ENCODE measurements at regions not wholly inside any gene's neighbourhood (a gene's known extent, or its start where the extent isn't known, plus 50 kb on each side); places are given as distances from the start of the nearest gene placed in this dataset.

DNA sequence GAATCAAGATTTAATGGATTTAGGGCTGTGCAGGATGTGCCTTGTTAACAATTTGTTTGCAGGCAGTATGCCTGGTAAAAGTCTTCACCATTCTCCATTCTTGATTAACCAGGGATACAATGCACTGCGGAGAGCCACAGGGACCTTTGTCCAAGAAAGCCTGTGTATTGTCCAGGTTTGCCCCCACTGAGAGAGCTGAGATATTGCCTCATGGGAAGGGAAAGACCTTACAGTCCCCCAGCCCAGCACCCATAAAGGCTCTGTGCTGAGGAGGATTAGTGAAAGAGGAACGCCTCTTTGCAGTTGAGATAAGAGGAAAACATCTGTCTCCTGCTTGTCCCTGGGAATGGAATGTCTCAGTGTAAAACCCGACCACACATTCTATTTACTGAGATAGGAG, 2169.6 kb downstream of the TP53TG3F start:
- no peak for DNase-seq
- H3K27me3 ChIP-seq (ENCODE audit: control insufficient read depth, insufficient read depth, low read length): no peaks in the 10 kb centered on the region
- H3K4me3 ChIP-seq (ENCODE audit: insufficient read depth, low read depth, low read length): no peak overlapping the region
- no peaks in the 10 kb centered on the region for H3K36me3 ChIP-seq (replicated peaks; ENCODE audit: control insufficient read depth, insufficient read depth, low read length)

DNA sequence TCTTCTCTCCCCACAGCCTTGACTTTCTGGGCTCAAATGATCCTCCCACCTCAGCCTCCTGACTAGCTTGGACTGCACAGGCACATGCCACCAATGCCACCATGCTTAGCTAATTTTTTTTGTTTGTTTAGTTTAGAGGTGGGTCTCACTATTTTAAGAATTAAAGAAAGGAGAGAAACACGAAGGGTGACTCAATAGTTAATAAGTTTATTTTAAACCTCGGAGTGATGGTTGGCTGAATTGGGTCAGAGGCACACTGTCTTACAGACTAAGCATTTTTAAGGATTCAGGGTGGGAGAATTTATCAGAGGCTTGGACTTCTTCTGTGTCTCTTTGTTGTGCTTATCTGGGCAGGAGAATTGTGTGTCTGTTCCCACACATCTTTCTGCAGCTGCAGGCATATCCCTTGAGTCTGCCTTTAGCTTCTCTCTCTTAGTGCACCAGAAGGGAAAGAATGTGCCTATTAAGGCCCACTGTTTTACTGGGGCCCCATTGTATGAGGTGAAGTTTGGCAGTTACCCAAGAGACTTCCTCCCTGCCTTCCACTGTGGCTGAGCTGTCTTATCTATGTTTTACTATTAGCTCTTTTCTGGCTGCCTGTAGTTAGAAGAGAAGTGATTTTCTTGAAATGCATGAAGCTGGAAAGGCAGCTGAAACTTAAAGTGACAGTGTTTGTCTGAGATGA, 2172.0 kb downstream of the TP53TG3F start:
- Histone ChIP-seq H3K36me3 (replicated peaks; ENCODE audit: control insufficient read depth, insufficient read depth, low read length) (no peaks in the 10 kb centered on the region), H3K4me3 (ENCODE audit: insufficient read depth, low read depth, low read length) (no peak overlapping the region), H3K27me3 (ENCODE audit: control insufficient read depth, insufficient read depth, low read length) (no peaks in the 10 kb centered on the region)
- DNase-seq: no peak

DNA sequence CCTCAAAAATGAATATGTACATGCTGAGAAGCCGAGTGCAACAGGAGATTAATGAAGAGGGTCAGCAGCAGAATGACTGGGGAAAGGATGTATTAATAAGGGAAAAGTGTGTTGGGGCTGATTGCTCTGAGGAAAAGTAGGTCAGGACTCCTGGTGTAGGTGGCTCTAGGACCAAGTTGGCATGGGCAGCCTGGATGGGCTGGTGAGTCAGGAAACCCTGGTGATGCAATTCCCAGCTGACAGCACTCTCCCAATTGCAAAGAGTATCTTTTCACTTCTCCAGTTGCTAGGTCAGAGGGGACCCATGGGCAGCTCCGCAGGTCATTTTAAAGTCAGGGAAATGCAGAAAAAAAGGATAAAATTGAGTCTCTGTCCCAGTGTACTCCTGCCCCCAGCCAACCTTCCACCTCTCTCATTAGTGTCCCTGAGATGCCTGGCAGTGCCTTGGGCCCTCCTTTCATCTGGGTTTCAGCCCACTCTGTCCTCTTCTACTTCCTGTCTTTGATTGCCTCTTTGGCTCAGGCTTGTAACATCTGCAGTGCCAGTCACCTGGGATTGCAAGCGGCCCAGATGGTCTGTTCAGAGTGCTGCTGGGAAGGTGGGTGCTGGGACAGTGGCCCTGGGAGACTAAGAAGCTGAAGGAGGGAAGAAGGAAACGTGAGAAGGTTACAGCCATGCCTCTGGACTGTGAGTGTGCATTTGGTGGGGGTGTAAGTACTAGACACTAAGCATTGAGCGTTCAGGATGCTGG, 2177.2 kb downstream of the TP53TG3F start:
- no peaks in the 10 kb centered on the region for H3K36me3 ChIP-seq (replicated peaks; ENCODE audit: control insufficient read depth, insufficient read depth, low read length)
- no peaks in the 10 kb centered on the region for H3K27me3 ChIP-seq (ENCODE audit: control insufficient read depth, insufficient read depth, low read length)
- no peak for DNase-seq
- H3K4me3 ChIP-seq (ENCODE audit: insufficient read depth, low read depth, low read length): no peak overlapping the region

DNA sequence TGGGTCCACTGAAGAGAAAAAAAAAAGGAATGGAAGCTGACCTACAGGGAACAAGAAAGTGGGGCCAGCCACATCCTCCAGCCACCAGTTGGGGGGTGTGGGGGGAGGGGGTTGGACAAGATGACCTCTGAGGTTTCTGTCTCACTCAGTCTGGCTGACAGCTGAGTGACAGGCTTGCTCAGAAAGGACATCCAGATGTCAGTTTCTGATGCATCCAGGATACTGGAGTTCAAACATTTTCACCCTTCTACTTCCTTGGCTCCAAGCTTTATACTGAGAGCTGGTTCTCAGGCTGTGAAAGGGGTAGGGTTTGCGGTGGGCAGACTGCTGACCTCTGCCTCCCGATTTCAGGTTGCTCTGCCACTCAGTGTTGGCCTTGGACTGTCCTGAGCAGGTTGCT, 2178.3 kb downstream of the TP53TG3F start:
- H3K27me3 ChIP-seq (ENCODE audit: control insufficient read depth, insufficient read depth, low read length): no peaks in the 10 kb centered on the region
- H3K36me3 ChIP-seq (replicated peaks; ENCODE audit: control insufficient read depth, insufficient read depth, low read length): no peaks in the 10 kb centered on the region
- DNase-seq: no peak
- H3K4me3 ChIP-seq (ENCODE audit: insufficient read depth, low read depth, low read length): no peak overlapping the region

DNA sequence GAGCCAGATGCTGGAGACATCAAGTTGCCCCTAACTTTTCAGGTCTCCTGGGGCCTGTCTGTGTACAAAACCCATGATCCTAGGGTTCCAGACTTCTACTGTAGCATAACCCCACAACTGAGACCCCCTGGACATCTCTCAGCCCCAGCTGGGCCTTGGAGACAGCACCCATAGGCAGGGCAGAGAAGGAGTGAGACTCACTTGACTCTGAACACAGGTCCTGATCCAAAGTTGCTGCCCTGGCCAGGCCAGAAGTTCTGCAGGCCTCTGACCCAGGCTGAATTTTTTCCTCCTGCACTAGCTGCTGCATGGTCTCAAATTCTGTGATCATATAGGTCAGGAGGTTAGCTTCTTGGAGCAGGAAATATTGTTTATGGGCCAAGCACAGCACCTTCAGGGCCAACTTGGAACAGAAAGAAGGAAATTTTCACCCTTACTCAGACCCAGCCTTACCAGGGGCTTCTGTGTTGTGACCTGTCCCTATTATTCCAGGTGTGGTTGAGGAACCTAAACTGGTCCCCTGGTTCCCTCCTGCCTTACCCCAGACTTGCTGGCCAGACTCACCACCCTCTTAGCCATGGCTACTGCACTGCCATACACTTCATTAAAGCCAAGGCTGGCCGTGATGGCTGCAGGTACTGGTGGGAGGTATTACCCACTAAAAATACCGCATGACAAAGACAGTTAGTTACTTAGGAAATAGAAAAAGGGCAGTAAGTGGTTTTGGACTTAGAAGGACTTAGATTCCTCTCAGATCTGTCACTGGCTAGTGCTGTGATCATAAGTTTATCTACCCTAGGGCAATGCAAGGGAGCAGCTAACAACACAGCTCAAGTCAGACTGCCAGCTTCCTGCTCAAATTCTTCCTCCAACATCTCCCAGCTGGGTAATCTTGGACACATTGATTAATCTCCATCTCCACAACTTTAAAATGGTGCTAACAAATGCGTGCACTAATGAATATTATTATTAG, 2180.1 kb downstream of the TP53TG3F start:
- Histone ChIP-seq H3K27me3 (ENCODE audit: control insufficient read depth, insufficient read depth, low read length) (no peaks in the 10 kb centered on the region), H3K4me3 (ENCODE audit: insufficient read depth, low read depth, low read length) (no peak overlapping the region), H3K36me3 (replicated peaks; ENCODE audit: control insufficient read depth, insufficient read depth, low read length) (no peaks in the 10 kb centered on the region)
- DNase-seq: no peak

DNA sequence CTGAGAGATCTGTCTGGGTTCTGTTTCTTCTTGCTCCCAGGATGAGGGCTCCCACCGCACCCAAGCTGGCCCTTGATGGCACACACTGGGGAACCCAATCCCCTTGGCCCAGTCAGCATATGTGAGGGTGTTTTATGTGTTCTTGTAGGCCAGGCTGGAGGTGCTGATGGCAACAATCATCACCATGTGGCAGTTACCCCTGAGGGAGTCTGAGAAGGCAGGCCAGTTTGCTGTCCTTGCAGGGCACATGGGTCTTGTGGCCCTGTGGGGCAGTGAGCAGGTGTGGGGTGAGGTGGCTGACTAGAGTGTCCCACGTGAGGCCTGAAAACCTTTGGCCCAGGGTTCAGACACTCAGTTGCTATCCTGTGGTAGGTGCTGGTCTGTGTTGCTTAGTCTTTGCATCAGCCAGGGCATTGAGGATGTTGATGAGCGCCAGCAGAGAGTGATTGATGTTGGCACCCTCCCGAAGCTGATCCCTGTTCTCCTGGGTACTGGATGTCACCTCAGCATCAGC, 2183.0 kb downstream of the TP53TG3F start:
- no peaks in the 10 kb centered on the region for H3K27me3 ChIP-seq (ENCODE audit: control insufficient read depth, insufficient read depth, low read length)
- no peak overlapping the region for H3K4me3 ChIP-seq (ENCODE audit: insufficient read depth, low read depth, low read length)
- DNase-seq: no peak
- H3K36me3 ChIP-seq (replicated peaks; ENCODE audit: control insufficient read depth, insufficient read depth, low read length): no peaks in the 10 kb centered on the region

DNA sequence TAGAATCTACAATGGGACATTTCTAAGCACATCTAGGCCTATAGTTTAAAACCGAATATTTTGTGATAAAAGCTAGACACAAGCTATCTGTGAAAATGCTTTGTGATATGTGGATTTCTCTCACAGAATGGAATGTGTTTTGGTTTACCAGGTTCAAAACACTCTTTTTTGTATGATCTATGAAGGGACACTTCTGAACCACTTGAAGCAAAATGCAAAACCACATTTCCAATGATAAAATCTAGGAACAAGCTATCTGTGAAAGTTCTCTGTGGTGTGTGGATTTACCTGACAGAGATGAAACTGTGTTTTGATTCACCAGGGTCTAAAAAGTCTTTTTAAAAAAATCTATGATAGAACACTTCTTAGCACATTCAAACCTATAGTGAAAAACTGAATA, 2192.4 kb downstream of the TP53TG3F start:
- Histone ChIP-seq H3K36me3 (replicated peaks; ENCODE audit: control insufficient read depth, insufficient read depth, low read length) (no peaks in the 10 kb centered on the region), H3K27me3 (ENCODE audit: control insufficient read depth, insufficient read depth, low read length) (no peaks in the 10 kb centered on the region), H3K4me3 (ENCODE audit: insufficient read depth, low read depth, low read length) (no peak overlapping the region)
- no peak for DNase-seq

DNA sequence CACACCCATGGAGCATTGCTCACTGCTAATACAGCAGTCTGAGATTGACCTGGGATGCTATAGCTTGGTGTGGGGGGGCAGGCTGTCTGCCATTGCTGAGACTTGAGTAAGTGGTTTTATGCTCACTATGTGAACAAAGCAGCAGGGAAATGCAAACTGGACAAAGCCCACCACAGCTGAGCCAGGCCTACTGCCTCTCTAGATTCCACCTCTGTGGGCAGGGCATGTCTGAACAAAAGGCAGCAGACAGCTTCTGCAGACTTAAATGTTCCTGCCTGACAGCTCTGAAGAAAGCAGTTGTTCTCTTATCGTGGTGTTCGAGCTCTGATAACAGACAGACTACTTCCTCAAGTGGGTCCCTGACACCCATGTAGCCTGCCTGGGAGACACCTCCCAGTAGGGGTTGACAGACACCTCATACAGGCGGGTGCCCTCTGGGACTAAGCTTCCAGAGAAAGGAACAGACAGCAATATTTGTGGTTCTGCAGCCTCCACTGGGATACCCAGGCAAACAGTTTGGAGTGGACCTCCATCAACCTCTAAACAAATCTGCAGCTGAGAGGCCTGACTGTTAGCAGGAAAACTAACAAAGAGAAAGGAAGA, 2204.8 kb downstream of the TP53TG3F start:
- Histone ChIP-seq H3K27me3 (ENCODE audit: control insufficient read depth, insufficient read depth, low read length) (no peaks in the 10 kb centered on the region), H3K36me3 (replicated peaks; ENCODE audit: control insufficient read depth, insufficient read depth, low read length) (no peaks in the 10 kb centered on the region), H3K4me3 (ENCODE audit: insufficient read depth, low read depth, low read length) (no peak overlapping the region)
- DNase-seq: no peak

DNA sequence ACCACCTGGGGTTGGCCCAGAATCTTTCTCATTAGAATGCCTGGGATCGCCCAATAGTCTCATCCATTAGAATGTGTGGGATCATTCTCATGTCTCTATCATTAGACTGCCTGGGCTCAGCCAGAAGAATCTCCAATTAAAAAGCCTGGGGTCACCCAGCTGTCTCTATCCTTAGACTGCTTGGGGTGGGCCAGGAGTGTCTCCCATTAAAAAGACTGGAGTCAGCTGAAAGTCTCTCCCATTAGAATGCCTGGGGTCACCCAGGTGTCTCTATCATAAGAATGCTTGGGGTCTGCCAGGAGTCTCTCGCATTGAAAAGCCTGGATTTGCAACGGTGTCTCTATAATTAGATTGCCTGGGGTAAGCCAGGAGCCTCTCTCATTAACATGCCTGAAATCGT, 2225.7 kb downstream of the TP53TG3F start:
- H3K27me3 ChIP-seq (ENCODE audit: control insufficient read depth, insufficient read depth, low read length): no peaks in the 10 kb centered on the region
- DNase-seq: no peak
- no peak overlapping the region for H3K4me3 ChIP-seq (ENCODE audit: insufficient read depth, low read depth, low read length)

DNA sequence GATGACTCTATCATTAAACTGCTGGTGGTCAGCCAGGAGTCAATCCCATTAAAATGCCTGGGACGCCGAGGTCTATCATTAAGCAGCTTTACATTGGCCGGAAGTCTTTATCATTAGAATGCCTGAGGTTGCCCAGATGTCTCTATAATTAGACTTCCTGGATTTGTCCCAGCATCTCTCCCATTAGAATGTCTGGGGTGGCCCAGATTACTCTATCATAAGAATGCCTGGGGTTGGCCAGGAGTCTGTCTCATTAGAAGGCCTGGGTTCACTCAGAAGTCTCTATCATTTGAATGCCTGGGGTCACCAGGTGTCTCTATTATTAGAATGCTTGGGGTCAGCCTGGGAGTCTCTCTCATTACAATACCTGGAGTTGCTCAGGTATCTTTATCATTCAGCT, 2227.2 kb downstream of the TP53TG3F start:
- H3K27me3 ChIP-seq (ENCODE audit: control insufficient read depth, insufficient read depth, low read length): no peaks in the 10 kb centered on the region
- H3K36me3 ChIP-seq (replicated peaks; ENCODE audit: control insufficient read depth, insufficient read depth, low read length): no peaks in the 10 kb centered on the region
- DNase-seq: no peak
- H3K4me3 ChIP-seq (ENCODE audit: insufficient read depth, low read depth, low read length): no peak overlapping the region

More for the DNA sequence above, 2225.7 kb downstream of the TP53TG3F start:
- no peaks in the 10 kb centered on the region for H3K36me3 ChIP-seq (replicated peaks; ENCODE audit: control insufficient read depth, insufficient read depth, low read length)

DNA sequence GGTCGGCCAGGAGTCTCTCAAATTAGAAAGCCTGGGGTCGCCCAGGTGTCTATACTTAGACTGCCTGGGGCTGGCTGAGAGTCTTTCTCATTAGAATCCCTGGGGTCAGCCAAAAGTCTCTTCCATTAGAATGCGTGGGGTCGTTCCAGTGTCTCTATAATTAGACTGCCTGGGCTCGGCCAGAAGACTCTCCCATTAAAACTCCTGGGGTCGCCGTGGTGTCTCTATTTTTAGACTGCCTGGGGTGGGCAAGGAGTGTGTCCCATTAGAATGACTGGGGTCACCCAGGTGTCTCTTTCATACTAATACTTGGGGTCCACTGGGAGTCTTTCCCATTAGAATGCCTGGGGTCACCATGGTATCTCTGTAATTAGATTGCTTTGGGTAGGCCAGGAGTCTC, 2227.7 kb downstream of the TP53TG3F start:
- Histone ChIP-seq H3K4me3 (ENCODE audit: insufficient read depth, low read depth, low read length) (no peak overlapping the region), H3K36me3 (replicated peaks; ENCODE audit: control insufficient read depth, insufficient read depth, low read length) (no peaks in the 10 kb centered on the region), H3K27me3 (ENCODE audit: control insufficient read depth, insufficient read depth, low read length) (no peaks in the 10 kb centered on the region)
- no peak for DNase-seq

DNA sequence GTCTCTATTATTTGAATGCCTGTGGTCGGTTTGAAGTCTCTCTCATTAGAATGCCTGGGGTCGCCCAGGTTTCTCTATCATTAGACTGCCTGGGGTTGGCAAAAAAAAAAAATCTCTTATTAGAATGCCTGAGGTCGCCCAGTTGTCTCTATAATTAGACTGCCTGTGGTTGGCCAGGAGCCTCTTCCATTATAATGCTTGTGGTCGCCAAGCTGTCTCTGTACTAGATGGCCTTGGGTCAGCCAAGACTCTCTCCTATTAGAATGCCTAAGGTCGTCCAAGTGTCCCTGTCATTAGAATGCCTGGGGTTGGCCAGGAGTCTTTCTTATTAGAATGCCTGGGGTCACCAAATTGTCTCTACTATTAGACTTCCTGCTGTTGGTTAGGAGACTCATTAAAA, 2228.4 kb downstream of the TP53TG3F start:
- no peak overlapping the region for H3K4me3 ChIP-seq (ENCODE audit: insufficient read depth, low read depth, low read length)
- H3K27me3 ChIP-seq (ENCODE audit: control insufficient read depth, insufficient read depth, low read length): no peaks in the 10 kb centered on the region
- DNase-seq: no peak
- no peaks in the 10 kb centered on the region for H3K36me3 ChIP-seq (replicated peaks; ENCODE audit: control insufficient read depth, insufficient read depth, low read length)

DNA sequence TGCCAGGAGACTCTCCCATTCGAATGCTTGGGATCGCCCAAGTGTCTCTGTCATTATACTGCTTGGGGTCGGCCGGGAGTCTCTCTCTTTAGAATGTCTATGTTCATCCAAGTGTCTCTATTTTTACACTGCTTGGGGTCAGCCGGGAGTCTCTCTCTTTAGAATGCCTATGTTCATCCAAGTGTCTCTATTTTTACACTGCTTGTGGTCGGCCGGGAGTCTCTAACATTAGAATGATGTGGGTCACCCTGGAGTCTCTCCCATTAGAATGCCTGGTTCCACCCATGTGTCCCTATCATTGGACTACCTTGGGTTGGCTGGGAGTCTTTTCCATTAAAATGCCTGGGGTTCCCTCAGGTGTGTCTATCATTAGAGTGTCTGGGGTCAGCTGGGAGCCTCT, 2230.4 kb downstream of the TP53TG3F start:
- no peak for DNase-seq
- Histone ChIP-seq H3K4me3 (ENCODE audit: insufficient read depth, low read depth, low read length) (no peak overlapping the region), H3K27me3 (ENCODE audit: control insufficient read depth, insufficient read depth, low read length) (no peaks in the 10 kb centered on the region), H3K36me3 (replicated peaks; ENCODE audit: control insufficient read depth, insufficient read depth, low read length) (no peaks in the 10 kb centered on the region)

DNA sequence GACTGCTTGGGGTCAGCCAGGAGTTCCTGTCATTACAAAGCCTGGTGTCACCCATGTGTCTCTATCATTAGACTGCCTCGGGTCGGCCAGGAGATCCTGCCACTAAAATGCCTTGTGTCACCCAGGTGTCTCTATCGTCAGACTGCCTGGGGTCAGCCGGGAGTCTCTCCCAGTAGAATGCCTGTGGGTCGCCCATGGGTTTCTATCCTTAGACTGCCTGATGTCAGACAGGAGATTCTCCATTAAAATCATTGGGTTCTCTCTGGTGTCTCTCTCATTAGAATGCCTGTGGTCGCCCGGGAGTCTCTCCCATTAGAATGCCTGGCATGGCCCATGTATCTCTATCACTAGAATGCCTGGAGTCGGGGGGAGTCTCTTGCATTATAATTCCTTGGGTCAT, 2231.0 kb downstream of the TP53TG3F start:
- Histone ChIP-seq H3K36me3 (replicated peaks; ENCODE audit: control insufficient read depth, insufficient read depth, low read length) (no peaks in the 10 kb centered on the region), H3K4me3 (ENCODE audit: insufficient read depth, low read depth, low read length) (no peak overlapping the region), H3K27me3 (ENCODE audit: control insufficient read depth, insufficient read depth, low read length) (no peaks in the 10 kb centered on the region)
- DNase-seq: no peak

Data from H7 (cell line).